ENCODE measurements at regions not wholly inside any gene's neighbourhood (a gene's known extent, or its start where the extent isn't known, plus 50 kb on each side); places are given as distances from the start of the nearest gene placed in this dataset.
"Not testable (repeated sequence)": the region's sequence is repeated elsewhere in the genome, so short reads cannot be mapped to it uniquely, and the experiment has no call there.

GRCh38 chr5:29460971-29461559 lies 1732.4 kb upstream of the CDH6 start:
- DNase-seq (ENCODE audit: low spot score) = no peak
- in situ Hi-C loops (cut with MboI; ENCODE audit: low sequenced_read_pairs, unreplicated experiment) = no loop called here
- TF ChIP-seq CTCF (IDR thresholded peaks at IDR 0.05; ENCODE audit: borderline replicate concordance, control extremely low read depth, extremely low read depth, insufficient read depth, missing control alignments) = no peak

- DNase-seq (ENCODE audit: low spot score); in situ Hi-C loops (cut with MboI; ENCODE audit: low sequenced_read_pairs, unreplicated experiment): not testable (repeated sequence)
These were observed 1742.5 kb upstream of the CDH6 start for GRCh38 chr5:29451004-29451403.

- no peak for TF ChIP-seq CTCF (IDR thresholded peaks at IDR 0.05; ENCODE audit: borderline replicate concordance, control extremely low read depth, extremely low read depth, insufficient read depth, missing control alignments)
- DNase-seq (ENCODE audit: low spot score) = no peak
- in situ Hi-C loops (cut with MboI; ENCODE audit: low sequenced_read_pairs, unreplicated experiment) = no loop called here
These were observed 1778.8 kb upstream of the CDH6 start for GRCh38 chr5:29414681-29415080.

- no peak for TF ChIP-seq CTCF (IDR thresholded peaks at IDR 0.05; ENCODE audit: borderline replicate concordance, control extremely low read depth, extremely low read depth, insufficient read depth, missing control alignments)
- in situ Hi-C loops (cut with MboI; ENCODE audit: low sequenced_read_pairs, unreplicated experiment) = no loop called here
- no peak for DNase-seq (ENCODE audit: low spot score)
These were observed 1780.5 kb upstream of the CDH6 start for GRCh38 chr5:29412979-29413378.

- no peak for DNase-seq (ENCODE audit: low spot score)
- TF ChIP-seq CTCF (IDR thresholded peaks at IDR 0.05; ENCODE audit: borderline replicate concordance, control extremely low read depth, extremely low read depth, insufficient read depth, missing control alignments) = no peak
- in situ Hi-C loops (cut with MboI; ENCODE audit: low sequenced_read_pairs, unreplicated experiment) = no loop called here
These were observed 1791.2 kb upstream of the CDH6 start for GRCh38 chr5:29402270-29402669.

GRCh38 chr5:29389993-29390392 lies 1803.5 kb upstream of the CDH6 start:
- no peak for DNase-seq (ENCODE audit: low spot score)
- in situ Hi-C loops (cut with MboI; ENCODE audit: low sequenced_read_pairs, unreplicated experiment) = no loop called here
- no peak for TF ChIP-seq CTCF (IDR thresholded peaks at IDR 0.05; ENCODE audit: borderline replicate concordance, control extremely low read depth, extremely low read depth, insufficient read depth, missing control alignments)

GRCh38 chr5:29387384-29387783 lies 1806.1 kb upstream of the CDH6 start:
- TF ChIP-seq CTCF (IDR thresholded peaks at IDR 0.05; ENCODE audit: borderline replicate concordance, control extremely low read depth, extremely low read depth, insufficient read depth, missing control alignments) = no peak
- in situ Hi-C loops (cut with MboI; ENCODE audit: low sequenced_read_pairs, unreplicated experiment) = no loop called here

More at GRCh38 chr5:29387384-29387783, 1806.1 kb upstream of the CDH6 start:
- no peak for DNase-seq (ENCODE audit: low spot score)

All from GM13976 (cell line).